ENCODE measurements at regions not wholly inside any gene's neighbourhood (a gene's known extent, or its start where the extent isn't known, plus 50 kb on each side); places are given as distances from the start of the nearest gene placed in this dataset.

- TF ChIP-seq POLR2A (IDR thresholded peaks at IDR 0.05), result no peak
- TF ChIP-seq, protein P1, sequence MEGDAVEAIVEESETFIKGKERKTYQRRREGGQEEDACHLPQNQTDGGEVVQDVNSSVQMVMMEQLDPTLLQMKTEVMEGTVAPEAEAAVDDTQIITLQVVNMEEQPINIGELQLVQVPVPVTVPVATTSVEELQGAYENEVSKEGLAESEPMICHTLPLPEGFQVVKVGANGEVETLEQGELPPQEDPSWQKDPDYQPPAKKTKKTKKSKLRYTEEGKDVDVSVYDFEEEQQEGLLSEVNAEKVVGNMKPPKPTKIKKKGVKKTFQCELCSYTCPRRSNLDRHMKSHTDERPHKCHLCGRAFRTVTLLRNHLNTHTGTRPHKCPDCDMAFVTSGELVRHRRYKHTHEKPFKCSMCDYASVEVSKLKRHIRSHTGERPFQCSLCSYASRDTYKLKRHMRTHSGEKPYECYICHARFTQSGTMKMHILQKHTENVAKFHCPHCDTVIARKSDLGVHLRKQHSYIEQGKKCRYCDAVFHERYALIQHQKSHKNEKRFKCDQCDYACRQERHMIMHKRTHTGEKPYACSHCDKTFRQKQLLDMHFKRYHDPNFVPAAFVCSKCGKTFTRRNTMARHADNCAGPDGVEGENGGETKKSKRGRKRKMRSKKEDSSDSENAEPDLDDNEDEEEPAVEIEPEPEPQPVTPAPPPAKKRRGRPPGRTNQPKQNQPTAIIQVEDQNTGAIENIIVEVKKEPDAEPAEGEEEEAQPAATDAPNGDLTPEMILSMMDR (IDR thresholded peaks at IDR 0.05), result no peak
Measured at GRCh38 chr16:75899163-75899562, 172.9 kb upstream of the CPHXL start.
